ENCODE measurements at regions not wholly inside any gene's neighbourhood (a gene's known extent, or its start where the extent isn't known, plus 50 kb on each side); places are given as distances from the start of the nearest gene placed in this dataset.

- Histone ChIP-seq H3K36me3 (ENCODE audit: control insufficient read depth in 2 of 2, extremely low read depth in 1 of 2, insufficient read depth in 1 of 2, low read length in 1 of 2) (no peaks in the 10 kb centered on the region), H3K4me3 (ENCODE audit: control insufficient read depth in 1 of 2, extremely low read depth in 1 of 2, low read length in 1 of 2) (no peak overlapping the region), H3K27ac (ENCODE audit: low read length) (no peak overlapping the region), H3K4me1 (ENCODE audit: control insufficient read depth in 1 of 2, extremely low read depth in 1 of 2, insufficient read depth in 2 of 2, low read length in 2 of 2) (no peaks in the 10 kb centered on the region), H3K9me3 (no peaks in the 10 kb centered on the region), H3K27me3 (replicated peaks in 1 of 2; ENCODE audit: control insufficient read depth in 2 of 2, extremely low read depth in 1 of 2, insufficient read depth in 2 of 2, low read length in 1 of 2) (no peaks in the 10 kb centered on the region)
- no peak for ATAC-seq (replicated peaks in 1 of 4)
- Mint-ChIP-seq H3K27me3 (peaks cover 1 to 5% of the 10 kb centered on the region in 2 donors), H3K27ac (no peak overlapping the region), H3K36me3 (no peaks in the 10 kb centered on the region), H3K9me3 (no peaks in the 10 kb centered on the region), H3K4me3 (no peak overlapping the region), H3K4me1 (no peaks in the 10 kb centered on the region)
- WGBS (ENCODE audit: insufficient coverage), result no CpG with 5 or more reads among the region's 2 CpGs
- no peak for DNase-seq
- POLR2A ChIA-PET, result no interaction called here
- CTCF ChIA-PET, result no interaction called here
These were observed 146.3 kb upstream of the CNOT2 start for GRCh38 chr12:70096759-70097410.

DNA sequence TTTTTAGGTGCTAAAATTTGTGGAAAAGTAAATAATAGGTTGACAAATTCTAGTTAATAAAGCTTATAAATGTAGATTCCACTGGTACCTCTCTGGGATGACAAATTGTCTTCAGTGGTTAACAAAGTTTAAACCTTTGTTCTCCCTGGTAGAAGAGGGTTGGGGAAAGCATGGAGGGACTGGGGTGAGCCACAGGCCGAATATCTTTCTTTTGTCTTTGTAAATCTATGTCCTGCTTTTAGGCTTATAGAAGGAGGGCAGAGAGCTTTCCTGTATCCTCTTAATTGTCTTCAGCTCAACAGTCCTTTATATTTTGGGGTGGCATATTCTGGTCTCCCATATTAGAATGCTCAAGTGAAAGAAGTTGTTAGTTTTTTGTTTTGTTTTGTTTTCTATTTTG is 142.2 kb upstream of the CNOT2 start:
- no peak overlapping the region for H3K4me3 Mint-ChIP-seq
- H3K36me3 Mint-ChIP-seq, result no peaks in the 10 kb centered on the region
- H3K27me3 ChIP-seq (replicated peaks in 1 of 2; ENCODE audit: control insufficient read depth in 2 of 2, extremely low read depth in 1 of 2, insufficient read depth in 2 of 2, low read length in 1 of 2), result peaks cover 0 to 3% of the 10 kb centered on the region in 2 experiments
- H3K27ac ChIP-seq (ENCODE audit: low read length), result no peak overlapping the region
- no peaks in the 10 kb centered on the region for H3K4me1 Mint-ChIP-seq
- no peak overlapping the region for H3K27ac Mint-ChIP-seq
- H3K36me3 ChIP-seq (ENCODE audit: control insufficient read depth in 2 of 2, extremely low read depth in 1 of 2, insufficient read depth in 1 of 2, low read length in 1 of 2), result no peaks in the 10 kb centered on the region
- no peaks in the 10 kb centered on the region for H3K9me3 ChIP-seq
- no peaks in the 10 kb centered on the region for H3K9me3 Mint-ChIP-seq
- DNase-seq, result no peak
- no peak overlapping the region for H3K4me3 ChIP-seq (ENCODE audit: control insufficient read depth in 1 of 2, extremely low read depth in 1 of 2, low read length in 1 of 2)
- WGBS (ENCODE audit: insufficient coverage), result no CpG with 5 or more reads among the region's 1 CpG
- POLR2A ChIA-PET, result no interaction called here
- H3K27me3 Mint-ChIP-seq, result peaks cover 1 to 5% of the 10 kb centered on the region in 2 donors
- CTCF ChIA-PET, result no interaction called here
- ATAC-seq (replicated peaks in 1 of 4), result no peak
- no peaks in the 10 kb centered on the region for H3K4me1 ChIP-seq (ENCODE audit: control insufficient read depth in 1 of 2, extremely low read depth in 1 of 2, insufficient read depth in 2 of 2, low read length in 2 of 2)

DNA sequence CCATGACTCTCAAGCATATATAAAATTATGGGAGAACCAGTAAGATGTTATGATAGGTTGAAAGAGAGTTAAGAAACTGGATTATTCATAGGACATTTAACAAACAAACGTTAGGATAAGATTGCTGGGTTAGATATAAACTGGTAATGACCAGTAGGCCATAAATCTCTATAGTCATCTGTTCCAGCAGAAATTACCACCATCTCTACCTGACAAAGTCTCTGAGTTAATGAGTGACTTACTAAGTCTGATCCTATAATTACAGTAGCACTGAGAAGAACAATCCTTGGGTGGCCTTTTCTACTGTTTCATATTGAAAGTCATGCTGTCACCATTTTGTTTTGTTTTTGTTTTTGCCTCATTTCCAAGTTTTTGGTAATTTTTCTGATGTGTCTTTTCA is 136.9 kb upstream of the CNOT2 start:
- CTCF ChIA-PET, result no interaction called here
- POLR2A ChIA-PET, result no interaction called here
- Histone ChIP-seq H3K4me3 (ENCODE audit: control insufficient read depth in 1 of 2, extremely low read depth in 1 of 2, low read length in 1 of 2) (no peak overlapping the region), H3K36me3 (ENCODE audit: control insufficient read depth in 2 of 2, extremely low read depth in 1 of 2, insufficient read depth in 1 of 2, low read length in 1 of 2) (no peaks in the 10 kb centered on the region), H3K27me3 (replicated peaks in 1 of 2; ENCODE audit: control insufficient read depth in 2 of 2, extremely low read depth in 1 of 2, insufficient read depth in 2 of 2, low read length in 1 of 2) (peaks cover 0 to 7% of the 10 kb centered on the region in 2 experiments), H3K9me3 (peaks cover 3% of the 10 kb centered on the region), H3K27ac (ENCODE audit: low read length) (no peak overlapping the region), H3K4me1 (ENCODE audit: control insufficient read depth in 1 of 2, extremely low read depth in 1 of 2, insufficient read depth in 2 of 2, low read length in 2 of 2) (no peaks in the 10 kb centered on the region)
- ATAC-seq (replicated peaks in 1 of 4) (no peak), DNase-seq (no peak)
- no peak overlapping the region for H3K4me3 Mint-ChIP-seq
- no peaks in the 10 kb centered on the region for H3K36me3 Mint-ChIP-seq
- no peaks in the 10 kb centered on the region for H3K4me1 Mint-ChIP-seq
- peaks cover 13 to 17% (median 15%) of the 10 kb centered on the region in 3 donors for H3K9me3 Mint-ChIP-seq
- WGBS (ENCODE audit: insufficient coverage), result no CpG with 5 or more reads among the region's 1 CpG
- H3K27me3 Mint-ChIP-seq, result peaks cover 1 to 2% of the 10 kb centered on the region in 2 donors
- H3K27ac Mint-ChIP-seq, result no peak overlapping the region

DNA sequence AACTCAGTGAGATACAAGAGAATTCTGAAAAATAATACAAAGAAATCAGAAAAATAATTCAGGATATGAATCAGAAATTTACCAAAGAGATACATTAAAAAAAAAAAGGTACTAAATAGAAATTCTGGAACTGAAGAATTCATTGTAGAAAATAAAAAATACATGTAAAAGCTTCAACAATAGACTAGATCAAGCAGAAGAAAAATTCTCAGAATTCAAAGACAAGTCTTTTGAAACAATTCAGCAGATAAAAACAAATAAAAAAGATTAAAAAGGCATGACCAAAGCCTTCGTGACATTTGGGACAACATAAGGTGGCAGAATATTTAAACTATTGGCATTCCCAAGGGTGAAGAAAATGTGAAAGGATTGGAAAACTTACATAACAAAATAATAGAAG is 133.1 kb upstream of the CNOT2 start:
- POLR2A ChIA-PET, result no interaction called here
- Histone ChIP-seq H3K36me3 (ENCODE audit: control insufficient read depth in 2 of 2, extremely low read depth in 1 of 2, insufficient read depth in 1 of 2, low read length in 1 of 2) (no peaks in the 10 kb centered on the region), H3K9me3 (peaks cover 3% of the 10 kb centered on the region), H3K27ac (ENCODE audit: low read length) (no peak overlapping the region), H3K27me3 (replicated peaks in 1 of 2; ENCODE audit: control insufficient read depth in 2 of 2, extremely low read depth in 1 of 2, insufficient read depth in 2 of 2, low read length in 1 of 2) (peaks cover 0 to 4% of the 10 kb centered on the region in 2 experiments), H3K4me1 (ENCODE audit: control insufficient read depth in 1 of 2, extremely low read depth in 1 of 2, insufficient read depth in 2 of 2, low read length in 2 of 2) (no peaks in the 10 kb centered on the region), H3K4me3 (ENCODE audit: control insufficient read depth in 1 of 2, extremely low read depth in 1 of 2, low read length in 1 of 2) (no peak overlapping the region)
- Mint-ChIP-seq H3K36me3 (no peaks in the 10 kb centered on the region), H3K4me3 (no peak overlapping the region), H3K4me1 (no peaks in the 10 kb centered on the region), H3K27me3 (peaks cover 0 to 2% of the 10 kb centered on the region in 2 donors), H3K9me3 (peaks cover 15 to 26% (median 18%) of the 10 kb centered on the region in 3 donors), H3K27ac (no peak overlapping the region)
- CTCF ChIA-PET, result no interaction called here
- no peak for ATAC-seq (replicated peaks in 1 of 4)
- WGBS (ENCODE audit: insufficient coverage), result no CpG with 5 or more reads among the region's 1 CpG
- DNase-seq, result no peak

DNA sequence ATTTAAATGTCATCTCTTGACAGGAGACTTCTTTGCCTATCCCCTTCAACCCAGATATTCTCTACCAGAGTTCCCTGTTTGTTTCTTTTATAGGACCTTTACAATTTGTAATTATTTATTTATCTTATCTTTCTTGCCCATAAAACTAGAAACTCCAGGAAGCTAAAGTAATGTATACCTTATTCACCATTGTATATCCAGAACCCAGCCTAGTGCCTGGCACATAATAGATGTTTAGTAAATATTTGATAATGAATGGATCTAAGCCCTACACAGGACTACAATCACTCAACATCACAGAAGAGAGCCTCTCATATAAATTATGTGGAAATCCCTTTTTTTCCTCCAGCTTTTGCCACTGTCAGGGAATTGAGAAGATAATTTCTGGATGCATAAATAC is 125.6 kb upstream of the CNOT2 start:
- H3K9me3 ChIP-seq, result no peaks in the 10 kb centered on the region
- no peaks in the 10 kb centered on the region for H3K4me1 ChIP-seq (ENCODE audit: control insufficient read depth in 1 of 2, extremely low read depth in 1 of 2, insufficient read depth in 2 of 2, low read length in 2 of 2)
- CTCF ChIA-PET, result no interaction called here
- no peak for DNase-seq
- no peaks in the 10 kb centered on the region for H3K27me3 ChIP-seq (replicated peaks in 1 of 2; ENCODE audit: control insufficient read depth in 2 of 2, extremely low read depth in 1 of 2, insufficient read depth in 2 of 2, low read length in 1 of 2)
- H3K27ac ChIP-seq (ENCODE audit: low read length), result no peak overlapping the region
- Mint-ChIP-seq H3K27me3 (peaks cover 0 to 9% of the 10 kb centered on the region in 2 donors), H3K4me1 (no peaks in the 10 kb centered on the region), H3K4me3 (no peak overlapping the region), H3K9me3 (peaks cover 0 to 4% (median 3%) of the 10 kb centered on the region in 3 donors), H3K27ac (no peak overlapping the region), H3K36me3 (no peaks in the 10 kb centered on the region)
- no peaks in the 10 kb centered on the region for H3K36me3 ChIP-seq (ENCODE audit: control insufficient read depth in 2 of 2, extremely low read depth in 1 of 2, insufficient read depth in 1 of 2, low read length in 1 of 2)
- H3K4me3 ChIP-seq (ENCODE audit: control insufficient read depth in 1 of 2, extremely low read depth in 1 of 2, low read length in 1 of 2), result no peak overlapping the region
- no peak for ATAC-seq (replicated peaks in 1 of 4)
- POLR2A ChIA-PET, result no interaction called here

GRCh38 chr12:70120970-70121369 is 122.3 kb upstream of the CNOT2 start:
- Mint-ChIP-seq H3K36me3 (no peaks in the 10 kb centered on the region), H3K9me3 (no peaks in the 10 kb centered on the region), H3K27ac (no peak overlapping the region), H3K27me3 (peaks cover 0 to 6% of the 10 kb centered on the region in 2 donors), H3K4me3 (no peak overlapping the region), H3K4me1 (no peaks in the 10 kb centered on the region)
- Histone ChIP-seq H3K9me3 (no peaks in the 10 kb centered on the region), H3K27ac (ENCODE audit: low read length) (no peak overlapping the region), H3K4me1 (ENCODE audit: control insufficient read depth in 1 of 2, extremely low read depth in 1 of 2, insufficient read depth in 2 of 2, low read length in 2 of 2) (no peaks in the 10 kb centered on the region), H3K4me3 (ENCODE audit: control insufficient read depth in 1 of 2, extremely low read depth in 1 of 2, low read length in 1 of 2) (no peak overlapping the region), H3K36me3 (ENCODE audit: control insufficient read depth in 2 of 2, extremely low read depth in 1 of 2, insufficient read depth in 1 of 2, low read length in 1 of 2) (no peaks in the 10 kb centered on the region), H3K27me3 (replicated peaks in 1 of 2; ENCODE audit: control insufficient read depth in 2 of 2, extremely low read depth in 1 of 2, insufficient read depth in 2 of 2, low read length in 1 of 2) (no peaks in the 10 kb centered on the region)
- ATAC-seq (replicated peaks in 1 of 4), result no peak
- POLR2A ChIA-PET, result no interaction called here
- CTCF ChIA-PET, result no interaction called here
- no peak for DNase-seq

- no peaks in the 10 kb centered on the region for H3K36me3 Mint-ChIP-seq
- Histone ChIP-seq H3K4me1 (ENCODE audit: control insufficient read depth in 1 of 2, extremely low read depth in 1 of 2, insufficient read depth in 2 of 2, low read length in 2 of 2) (no peaks in the 10 kb centered on the region), H3K36me3 (ENCODE audit: control insufficient read depth in 2 of 2, extremely low read depth in 1 of 2, insufficient read depth in 1 of 2, low read length in 1 of 2) (no peaks in the 10 kb centered on the region), H3K27ac (ENCODE audit: low read length) (no peak overlapping the region), H3K27me3 (replicated peaks in 1 of 2; ENCODE audit: control insufficient read depth in 2 of 2, extremely low read depth in 1 of 2, insufficient read depth in 2 of 2, low read length in 1 of 2) (no peaks in the 10 kb centered on the region), H3K9me3 (no peaks in the 10 kb centered on the region), H3K4me3 (ENCODE audit: control insufficient read depth in 1 of 2, extremely low read depth in 1 of 2, low read length in 1 of 2) (no peak overlapping the region)
- H3K27ac Mint-ChIP-seq, result no peak overlapping the region
- H3K4me1 Mint-ChIP-seq, result no peaks in the 10 kb centered on the region
- no peak for ATAC-seq (replicated peaks in 1 of 4)
- POLR2A ChIA-PET, result no interaction called here
- H3K9me3 Mint-ChIP-seq, result no peaks in the 10 kb centered on the region
- WGBS (ENCODE audit: insufficient coverage), result no CpG with 5 or more reads among the region's 1 CpG
- H3K27me3 Mint-ChIP-seq, result peaks cover 0 to 6% of the 10 kb centered on the region in 2 donors
- CTCF ChIA-PET, result no interaction called here
- no peak overlapping the region for H3K4me3 Mint-ChIP-seq
- DNase-seq, result no peak
These were observed 121.7 kb upstream of the CNOT2 start for GRCh38 chr12:70121562-70121961.

Data from T-cell (primary cell).